ENCODE measurements at regions not wholly inside any gene's neighbourhood (a gene's known extent, or its start where the extent isn't known, plus 50 kb on each side); places are given as distances from the start of the nearest gene placed in this dataset.
"Not testable (repeated sequence)": the region's sequence is repeated elsewhere in the genome, so short reads cannot be mapped to it uniquely, and the experiment has no call there.

GRCh38 chr21:13907385-13907784, 297.8 kb downstream of the POTED start:
- not testable (repeated sequence) for ATAC-seq; H3K4me3 Mint-ChIP-seq; H3K9me3 Mint-ChIP-seq; DNase-seq; H3K36me3 Mint-ChIP-seq (ENCODE audit: insufficient read depth); H3K27me3 Mint-ChIP-seq (ENCODE audit: low read depth); H3K4me1 Mint-ChIP-seq (ENCODE audit: low read depth)

- H3K36me3 Mint-ChIP-seq (ENCODE audit: insufficient read depth); ATAC-seq; H3K4me3 Mint-ChIP-seq; DNase-seq; H3K4me1 Mint-ChIP-seq (ENCODE audit: low read depth); H3K27me3 Mint-ChIP-seq (ENCODE audit: low read depth); H3K9me3 Mint-ChIP-seq: not testable (repeated sequence)
These were observed 287.1 kb downstream of the POTED start for GRCh38 chr21:13896596-13897247.

GRCh38 chr21:13893617-13894016, 284.0 kb downstream of the POTED start:
- not testable (repeated sequence) for H3K4me1 Mint-ChIP-seq (ENCODE audit: low read depth); H3K4me3 Mint-ChIP-seq; H3K27me3 Mint-ChIP-seq (ENCODE audit: low read depth); ATAC-seq; H3K36me3 Mint-ChIP-seq (ENCODE audit: insufficient read depth); H3K9me3 Mint-ChIP-seq; DNase-seq

GRCh38 chr21:13893025-13893424, 283.4 kb downstream of the POTED start:
- not testable (repeated sequence) for H3K27me3 Mint-ChIP-seq (ENCODE audit: low read depth); H3K9me3 Mint-ChIP-seq; H3K4me1 Mint-ChIP-seq (ENCODE audit: low read depth); H3K36me3 Mint-ChIP-seq (ENCODE audit: insufficient read depth); ATAC-seq; DNase-seq; H3K4me3 Mint-ChIP-seq

- not testable (repeated sequence) for H3K9me3 Mint-ChIP-seq; H3K27me3 Mint-ChIP-seq (ENCODE audit: low read depth); H3K4me3 Mint-ChIP-seq; ATAC-seq; DNase-seq; H3K36me3 Mint-ChIP-seq (ENCODE audit: insufficient read depth); H3K4me1 Mint-ChIP-seq (ENCODE audit: low read depth)
These were observed 282.7 kb downstream of the POTED start for GRCh38 chr21:13892146-13892751.

- H3K9me3 Mint-ChIP-seq; H3K27me3 Mint-ChIP-seq (ENCODE audit: low read depth); H3K36me3 Mint-ChIP-seq (ENCODE audit: insufficient read depth); DNase-seq; H3K4me3 Mint-ChIP-seq; H3K4me1 Mint-ChIP-seq (ENCODE audit: low read depth); ATAC-seq: not testable (repeated sequence)
These were observed 279.6 kb downstream of the POTED start for GRCh38 chr21:13889176-13889575.

- H3K4me1 Mint-ChIP-seq (ENCODE audit: low read depth); H3K4me3 Mint-ChIP-seq; H3K9me3 Mint-ChIP-seq; ATAC-seq; H3K27me3 Mint-ChIP-seq (ENCODE audit: low read depth); DNase-seq; H3K36me3 Mint-ChIP-seq (ENCODE audit: insufficient read depth): not testable (repeated sequence)
These were observed 274.2 kb downstream of the POTED start for GRCh38 chr21:13883641-13884395.

GRCh38 chr21:13877503-13877902, 267.9 kb downstream of the POTED start:
- not testable (repeated sequence) for H3K36me3 Mint-ChIP-seq (ENCODE audit: insufficient read depth); H3K4me3 Mint-ChIP-seq; H3K4me1 Mint-ChIP-seq (ENCODE audit: low read depth); ATAC-seq; H3K9me3 Mint-ChIP-seq; H3K27me3 Mint-ChIP-seq (ENCODE audit: low read depth); DNase-seq

GRCh38 chr21:13876999-13877398, 267.4 kb downstream of the POTED start:
- not testable (repeated sequence) for H3K4me1 Mint-ChIP-seq (ENCODE audit: low read depth); DNase-seq; H3K9me3 Mint-ChIP-seq; H3K27me3 Mint-ChIP-seq (ENCODE audit: low read depth); H3K4me3 Mint-ChIP-seq; ATAC-seq; H3K36me3 Mint-ChIP-seq (ENCODE audit: insufficient read depth)

GRCh38 chr21:13874001-13874400, 264.4 kb downstream of the POTED start:
- not testable (repeated sequence) for H3K27me3 Mint-ChIP-seq (ENCODE audit: low read depth); H3K4me3 Mint-ChIP-seq; H3K9me3 Mint-ChIP-seq; H3K4me1 Mint-ChIP-seq (ENCODE audit: low read depth); DNase-seq; ATAC-seq; H3K36me3 Mint-ChIP-seq (ENCODE audit: insufficient read depth)

GRCh38 chr21:13854638-13855037, 245.1 kb downstream of the POTED start:
- no peaks in the 10 kb centered on the region for H3K4me1 Mint-ChIP-seq (ENCODE audit: low read depth)
- no peak for ATAC-seq
- DNase-seq = no peak
- H3K4me3 Mint-ChIP-seq = no peak overlapping the region
- H3K27me3 Mint-ChIP-seq (ENCODE audit: low read depth) = no peaks in the 10 kb centered on the region
- peaks cover 4% of the 10 kb centered on the region for H3K9me3 Mint-ChIP-seq
- no peaks in the 10 kb centered on the region for H3K36me3 Mint-ChIP-seq (ENCODE audit: insufficient read depth)

- not testable (repeated sequence) for H3K27me3 Mint-ChIP-seq (ENCODE audit: low read depth); H3K36me3 Mint-ChIP-seq (ENCODE audit: insufficient read depth); DNase-seq; ATAC-seq; H3K4me1 Mint-ChIP-seq (ENCODE audit: low read depth); H3K9me3 Mint-ChIP-seq; H3K4me3 Mint-ChIP-seq
These were observed 241.2 kb downstream of the POTED start for GRCh38 chr21:13850808-13851207.

GRCh38 chr21:13849489-13849888, 239.9 kb downstream of the POTED start:
- H3K36me3 Mint-ChIP-seq (ENCODE audit: insufficient read depth); H3K4me3 Mint-ChIP-seq; H3K27me3 Mint-ChIP-seq (ENCODE audit: low read depth); H3K4me1 Mint-ChIP-seq (ENCODE audit: low read depth); DNase-seq; ATAC-seq; H3K9me3 Mint-ChIP-seq: not testable (repeated sequence)

GRCh38 chr21:13846718-13847117, 237.1 kb downstream of the POTED start:
- H3K27me3 Mint-ChIP-seq (ENCODE audit: low read depth); H3K36me3 Mint-ChIP-seq (ENCODE audit: insufficient read depth); H3K4me1 Mint-ChIP-seq (ENCODE audit: low read depth); H3K4me3 Mint-ChIP-seq; H3K9me3 Mint-ChIP-seq; DNase-seq; ATAC-seq: not testable (repeated sequence)

- ATAC-seq; DNase-seq; H3K9me3 Mint-ChIP-seq; H3K27me3 Mint-ChIP-seq (ENCODE audit: low read depth); H3K4me1 Mint-ChIP-seq (ENCODE audit: low read depth); H3K4me3 Mint-ChIP-seq; H3K36me3 Mint-ChIP-seq (ENCODE audit: insufficient read depth): not testable (repeated sequence)
These were observed 235.0 kb downstream of the POTED start for GRCh38 chr21:13844574-13844973.

All from activated T-cell treated with anti-CD3 and anti-CD28 coated beads, Interleukin-2, amount 50 U/mL, for 4 hours (primary cell).